SK-N-SH (cell line): ENCODE measurements at regions not wholly inside any gene's neighbourhood (a gene's known extent, or its start where the extent isn't known, plus 50 kb on each side); places are given as distances from the start of the nearest gene placed in this dataset.

Experiments
- CTCF ChIA-PET: fragments of 300-600, 350-600 bp; formaldehyde crosslinking; extraction: SDS; loops from one replicate; lab custom pipeline; 2021; lab: Yijun Ruan, JAX
- POLR2A ChIA-PET: fragments of 350-600 bp; sonication (Branson Sonifier 250); formaldehyde crosslinking; extraction: SDS; loops from one replicate; lab custom pipeline; 2020; ENCODE audit warnings: antibody characterized with exemption, inconsistent platforms; lab: Yijun Ruan, JAX
- DNase-seq: peaks from one replicate; pipeline ENCODE4 v3.0.0; 2012
- H2AFZ ChIP-seq: fragments of 200-600 bp; sonication (generic); 2 replicates; pipeline ENCODE4 v1.8.1; 2016; ENCODE audit warnings: antibody characterized with exemption, mild to moderate bottlenecking, low read depth
- H3F3A ChIP-seq: fragments of 200-600 bp; sonication (generic); replicated peaks from 2 replicates; pipeline ENCODE3; 2016; ENCODE audit warnings: antibody characterized with exemption, mild to moderate bottlenecking; ENCODE audit not compliant: insufficient read depth
- H3K27ac ChIP-seq, 2 experiments: fragments of 200-500 bp in 1 of 2; fragments of 200-600 bp in 1 of 2; sonication (Bioruptor generic) in 1 of 2; sonication (generic), shearing (Covaris generic) in 1 of 2; 2 replicates each; pipeline versions ENCODE4 v1.5.1 to v1.6.1; 2014 to 2016; ENCODE audit warnings: low read depth in 2 of 2, inconsistent platforms in 1 of 2, low read length in 1 of 2, mild to moderate bottlenecking in 1 of 2, mixed read lengths in 1 of 2
- H3K27me3 ChIP-seq: fragments of 200-600 bp; sonication (generic), shearing (Covaris generic); 2 replicates; pipeline ENCODE4 v1.6.1; 2016; ENCODE audit warnings: mixed run types; ENCODE audit not compliant: insufficient read depth
- H3K36me3 ChIP-seq, 2 experiments: fragments of 200-500 bp in 1 of 2; fragments of 200-600 bp in 1 of 2; sonication (Bioruptor generic) in 1 of 2; sonication (generic) in 1 of 2; replicated peaks in 1 of 2; 2 replicates each; pipeline versions ENCODE3 to v1.5.1; 2014 to 2016; ENCODE audit warnings: low read length in 1 of 2, mild to moderate bottlenecking in 1 of 2; ENCODE audit not compliant: insufficient read depth in 2 of 2, control insufficient read depth in 1 of 2
- H3K4me1 ChIP-seq, 2 experiments: fragments of 200-500 bp in 1 of 2; fragments of 200-600 bp in 1 of 2; sonication (Bioruptor generic) in 1 of 2; sonication (generic), shearing (Covaris generic) in 1 of 2; 2 replicates each; pipeline versions ENCODE4 v1.5.1 to v1.6.1; 2014 to 2016; ENCODE audit warnings: low read depth in 1 of 2, low read length in 1 of 2, mixed run types in 1 of 2; ENCODE audit not compliant: insufficient read depth in 2 of 2, control insufficient read depth in 1 of 2
- H3K4me2 ChIP-seq: fragments of 200-600 bp; sonication (generic), shearing (Covaris generic); 2 replicates; pipeline ENCODE4 v1.6.1; 2017; ENCODE audit warnings: mixed run types
- H3K4me3 ChIP-seq, 2 experiments: fragments of 200-500 bp in 1 of 2; fragments of 200-600 bp in 1 of 2; sonication (Bioruptor generic) in 1 of 2; sonication (generic), shearing (Covaris generic) in 1 of 2; 2 replicates each; pipeline versions ENCODE4 v1.5.1 to v1.8.1; 2014 to 2016; ENCODE audit warnings: low read depth in 2 of 2, inconsistent platforms in 1 of 2, low read length in 1 of 2, mild to moderate bottlenecking in 1 of 2, mixed read lengths in 1 of 2, moderate library complexity in 1 of 2
- H3K79me2 ChIP-seq: fragments of 200-600 bp; sonication (generic); 2 replicates; pipeline ENCODE4 v1.8.1; 2017; ENCODE audit warnings: mild to moderate bottlenecking; ENCODE audit not compliant: insufficient read depth
- H3K9ac ChIP-seq: fragments of 200-600 bp; sonication (generic); 2 replicates; pipeline ENCODE4 v1.6.1; 2017; ENCODE audit warnings: mixed run types
- H3K9me2 ChIP-seq: fragments of 200-600 bp; sonication (generic); 2 replicates; pipeline ENCODE4 v1.6.1; 2017; ENCODE audit warnings: mixed run types
- H3K9me3 ChIP-seq: fragments of 200-600 bp; sonication (generic); 2 replicates; pipeline ENCODE4 v1.6.1; 2017; ENCODE audit warnings: mixed run types, mild to moderate bottlenecking, moderate library complexity
- H4K20me1 ChIP-seq: fragments of 200-600 bp; sonication (generic); 2 replicates; pipeline ENCODE4 v1.6.1; 2017; ENCODE audit warnings: mild to moderate bottlenecking, mixed run types; ENCODE audit not compliant: insufficient read depth
- EP300 ChIP-seq, 2 experiments: IDR thresholded peaks; 2 replicates each; pipeline versions ENCODE4 v1.4.0 to v1.6.1; 2012; ENCODE audit warnings: borderline replicate concordance in 1 of 2, low read depth in 1 of 2, low read length in 1 of 2
- FOSL2 ChIP-seq: IDR thresholded peaks from 2 replicates; pipeline ENCODE4 v1.4.0; 2012; ENCODE audit warnings: low read depth, mild to moderate bottlenecking, moderate library complexity, borderline replicate concordance
- FOXM1 ChIP-seq: IDR thresholded peaks from 2 replicates; pipeline ENCODE4 v1.4.0; 2012; ENCODE audit warnings: low read depth, mild to moderate bottlenecking
- MXI1 ChIP-seq: IDR thresholded peaks from 2 replicates; pipeline ENCODE4 v1.6.1; 2012; ENCODE audit warnings: mild to moderate bottlenecking, low read depth, low read length, improper control_type of control experiment
- NFIC ChIP-seq: IDR thresholded peaks from 2 replicates; pipeline ENCODE4 v1.4.0; 2012; ENCODE audit warnings: borderline replicate concordance
- POLR2AphosphoS5 ChIP-seq: IDR thresholded peaks from 2 replicates; pipeline ENCODE4 v1.6.1; 2012; ENCODE audit warnings: low read depth, low read length
- SMC3 ChIP-seq: IDR thresholded peaks from 2 replicates; pipeline ENCODE4 v1.6.1; 2012; ENCODE audit warnings: low read depth, low read length, improper control_type of control experiment
- TCF12 ChIP-seq: IDR thresholded peaks from 2 replicates; pipeline ENCODE4 v1.4.0; 2012
- TEAD4 ChIP-seq: IDR thresholded peaks from 2 replicates; pipeline ENCODE4 v1.4.0; 2012; ENCODE audit warnings: mild to moderate bottlenecking, borderline replicate concordance; ENCODE audit not compliant: insufficient read depth
- YY1 ChIP-seq: IDR thresholded peaks from 2 replicates; pipeline ENCODE4 v1.4.0; 2012; ENCODE audit warnings: low read depth, mild to moderate bottlenecking
- WGBS: methylation state at CpG from one replicate; pipeline ENCODE4 v1.1.6; 2017; ENCODE audit warnings: low lambda C conversion rate; 5-methylcytosine and 5-hydroxymethylcytosine counted together
- TF ChIP-seq, protein P1 (sequence below): fragments of 150-350 bp; IDR thresholded peaks from 2 replicates; pipeline ENCODE4 v1.6.1; 2016; ENCODE audit warnings: mild to moderate bottlenecking, low read depth, low read length
- TF ChIP-seq, protein P2 (sequence below): IDR thresholded peaks from 2 replicates; pipeline ENCODE4 v1.6.1; 2012; ENCODE audit warnings: mild to moderate bottlenecking, low read depth, low read length, moderate library complexity
- TF ChIP-seq, protein P3 (sequence below): IDR thresholded peaks from 2 replicates; pipeline ENCODE4 v1.4.0; 2012; ENCODE audit warnings: low read depth, borderline replicate concordance

DNA sequence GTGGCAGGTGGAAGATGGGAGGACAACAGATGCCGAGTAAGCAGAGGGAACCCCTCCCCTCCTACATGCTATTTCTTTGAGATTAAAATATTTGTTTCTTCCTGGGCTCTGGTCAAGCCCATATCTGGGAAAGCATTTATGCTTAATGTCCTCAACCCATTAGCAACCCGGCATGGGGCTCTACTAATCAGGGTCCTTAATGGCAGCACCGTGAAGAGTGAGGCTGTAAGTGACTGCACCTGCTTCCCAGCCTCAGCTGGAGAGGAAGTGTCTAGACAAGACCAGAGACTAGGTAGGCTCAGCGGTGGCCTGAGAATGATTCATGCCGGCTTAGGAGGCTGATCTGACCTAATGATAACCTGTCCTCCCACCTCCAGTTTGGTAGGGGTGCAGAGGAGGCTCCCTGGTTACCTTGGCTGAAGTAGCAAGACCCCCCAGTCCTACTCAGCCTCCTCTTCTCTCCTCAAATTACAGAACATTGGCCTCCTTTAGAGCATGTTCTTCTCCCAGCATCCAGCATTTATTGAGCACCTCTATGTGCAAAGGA is 61.3 kb upstream of the HSPA9 start:
- Histone ChIP-seq H3K4me3 (no peak overlapping the region), H3K9me2 (no peaks in the 10 kb centered on the region), H3K9me3 (no peaks in the 10 kb centered on the region), H3K4me1 (peaks cover 0 to 12% of the 10 kb centered on the region in 2 experiments; a peak in 1 of 4 replicates), H3K79me2 (no peaks in the 10 kb centered on the region)
- TF ChIP-seq, protein P1, sequence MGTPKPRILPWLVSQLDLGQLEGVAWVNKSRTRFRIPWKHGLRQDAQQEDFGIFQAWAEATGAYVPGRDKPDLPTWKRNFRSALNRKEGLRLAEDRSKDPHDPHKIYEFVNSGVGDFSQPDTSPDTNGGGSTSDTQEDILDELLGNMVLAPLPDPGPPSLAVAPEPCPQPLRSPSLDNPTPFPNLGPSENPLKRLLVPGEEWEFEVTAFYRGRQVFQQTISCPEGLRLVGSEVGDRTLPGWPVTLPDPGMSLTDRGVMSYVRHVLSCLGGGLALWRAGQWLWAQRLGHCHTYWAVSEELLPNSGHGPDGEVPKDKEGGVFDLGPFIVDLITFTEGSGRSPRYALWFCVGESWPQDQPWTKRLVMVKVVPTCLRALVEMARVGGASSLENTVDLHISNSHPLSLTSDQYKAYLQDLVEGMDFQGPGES: no peak
- TF ChIP-seq, all 33 proteins: peak for 0
- Histone ChIP-seq H3F3A (no peaks in the 10 kb centered on the region), H3K27ac (no peak overlapping the region), H4K20me1 (no peaks in the 10 kb centered on the region), H3K9ac (no peak overlapping the region), H3K36me3 (no peaks in the 10 kb centered on the region), H3K27me3 (no peaks in the 10 kb centered on the region; the same call in 1 of the 2 replicates), H3K4me2 (no peak overlapping the region), H2AFZ (no peak overlapping the region)
- CTCF ChIA-PET: interaction anchor here (1.4 to 3.2 kb wide), 3 partner anchors 26 to 57 kb away, joined by 4 to 12 read pairs (median 8); no protein-coding TSS in a partner anchor
- no peak for DNase-seq
- WGBS: 75% methylated on average over 4 of the region's 5 CpGs
- POLR2A ChIA-PET: no interaction called here

DNA sequence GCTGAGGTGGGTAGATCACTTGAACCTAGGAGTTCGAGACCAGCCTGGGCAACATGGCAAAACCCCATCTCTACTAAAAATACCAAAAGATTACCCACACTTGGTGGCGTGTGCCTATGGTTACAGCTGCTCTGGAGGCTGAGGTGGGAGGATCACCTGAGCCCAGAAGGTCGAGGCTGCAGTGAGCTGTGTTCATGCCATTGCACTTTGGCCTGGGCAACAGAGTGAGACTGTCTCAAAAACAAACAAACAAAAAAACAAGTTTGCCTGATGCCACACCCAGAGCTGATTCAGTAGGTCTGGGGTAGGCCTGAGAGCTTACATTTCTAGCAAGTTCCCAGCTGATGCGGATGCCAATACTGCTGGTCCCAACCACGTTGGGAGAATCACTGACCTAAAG is 60.5 kb upstream of the HSPA9 start:
- CTCF ChIA-PET: interaction anchor here (1.1 to 3.2 kb wide), 3 partner anchors 25 to 190 kb away, joined by 3 to 12 read pairs (median 4); no protein-coding TSS in a partner anchor
- POLR2A ChIA-PET: no interaction called here
- H4K20me1 ChIP-seq: no peaks in the 10 kb centered on the region
- H3K9ac ChIP-seq: no peak overlapping the region
- no peaks in the 10 kb centered on the region for H3K9me2 ChIP-seq
- TF ChIP-seq MXI1: no peak
- TF ChIP-seq NFIC: no peak
- no peak for TF ChIP-seq TCF12
- TF ChIP-seq, protein P1: no peak
- no peak for TF ChIP-seq YY1
- TF ChIP-seq FOXM1: no peak
- TF ChIP-seq, protein P2, sequence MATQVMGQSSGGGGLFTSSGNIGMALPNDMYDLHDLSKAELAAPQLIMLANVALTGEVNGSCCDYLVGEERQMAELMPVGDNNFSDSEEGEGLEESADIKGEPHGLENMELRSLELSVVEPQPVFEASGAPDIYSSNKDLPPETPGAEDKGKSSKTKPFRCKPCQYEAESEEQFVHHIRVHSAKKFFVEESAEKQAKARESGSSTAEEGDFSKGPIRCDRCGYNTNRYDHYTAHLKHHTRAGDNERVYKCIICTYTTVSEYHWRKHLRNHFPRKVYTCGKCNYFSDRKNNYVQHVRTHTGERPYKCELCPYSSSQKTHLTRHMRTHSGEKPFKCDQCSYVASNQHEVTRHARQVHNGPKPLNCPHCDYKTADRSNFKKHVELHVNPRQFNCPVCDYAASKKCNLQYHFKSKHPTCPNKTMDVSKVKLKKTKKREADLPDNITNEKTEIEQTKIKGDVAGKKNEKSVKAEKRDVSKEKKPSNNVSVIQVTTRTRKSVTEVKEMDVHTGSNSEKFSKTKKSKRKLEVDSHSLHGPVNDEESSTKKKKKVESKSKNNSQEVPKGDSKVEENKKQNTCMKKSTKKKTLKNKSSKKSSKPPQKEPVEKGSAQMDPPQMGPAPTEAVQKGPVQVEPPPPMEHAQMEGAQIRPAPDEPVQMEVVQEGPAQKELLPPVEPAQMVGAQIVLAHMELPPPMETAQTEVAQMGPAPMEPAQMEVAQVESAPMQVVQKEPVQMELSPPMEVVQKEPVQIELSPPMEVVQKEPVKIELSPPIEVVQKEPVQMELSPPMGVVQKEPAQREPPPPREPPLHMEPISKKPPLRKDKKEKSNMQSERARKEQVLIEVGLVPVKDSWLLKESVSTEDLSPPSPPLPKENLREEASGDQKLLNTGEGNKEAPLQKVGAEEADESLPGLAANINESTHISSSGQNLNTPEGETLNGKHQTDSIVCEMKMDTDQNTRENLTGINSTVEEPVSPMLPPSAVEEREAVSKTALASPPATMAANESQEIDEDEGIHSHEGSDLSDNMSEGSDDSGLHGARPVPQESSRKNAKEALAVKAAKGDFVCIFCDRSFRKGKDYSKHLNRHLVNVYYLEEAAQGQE: no peak
- TF ChIP-seq TEAD4: no peak
- TF ChIP-seq EP300 (IDR thresholded peaks at IDR 0.05; ENCODE audit: borderline replicate concordance in 1 of 2, low read depth in 1 of 2, low read length in 1 of 2): no peak
- TF ChIP-seq SMC3: no peak
- TF ChIP-seq, protein P3, sequence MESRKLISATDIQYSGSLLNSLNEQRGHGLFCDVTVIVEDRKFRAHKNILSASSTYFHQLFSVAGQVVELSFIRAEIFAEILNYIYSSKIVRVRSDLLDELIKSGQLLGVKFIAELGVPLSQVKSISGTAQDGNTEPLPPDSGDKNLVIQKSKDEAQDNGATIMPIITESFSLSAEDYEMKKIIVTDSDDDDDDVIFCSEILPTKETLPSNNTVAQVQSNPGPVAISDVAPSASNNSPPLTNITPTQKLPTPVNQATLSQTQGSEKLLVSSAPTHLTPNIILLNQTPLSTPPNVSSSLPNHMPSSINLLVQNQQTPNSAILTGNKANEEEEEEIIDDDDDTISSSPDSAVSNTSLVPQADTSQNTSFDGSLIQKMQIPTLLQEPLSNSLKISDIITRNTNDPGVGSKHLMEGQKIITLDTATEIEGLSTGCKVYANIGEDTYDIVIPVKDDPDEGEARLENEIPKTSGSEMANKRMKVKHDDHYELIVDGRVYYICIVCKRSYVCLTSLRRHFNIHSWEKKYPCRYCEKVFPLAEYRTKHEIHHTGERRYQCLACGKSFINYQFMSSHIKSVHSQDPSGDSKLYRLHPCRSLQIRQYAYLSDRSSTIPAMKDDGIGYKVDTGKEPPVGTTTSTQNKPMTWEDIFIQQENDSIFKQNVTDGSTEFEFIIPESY: no peak
- TF ChIP-seq FOSL2: no peak
- no peak for TF ChIP-seq POLR2AphosphoS5
- no peak overlapping the region for H3K4me2 ChIP-seq
- H3K27me3 ChIP-seq: no peaks in the 10 kb centered on the region; the same call in 1 of the 2 replicates
- H2AFZ ChIP-seq: no peak overlapping the region
- H3K4me1 ChIP-seq: peaks cover 0 to 18% of the 10 kb centered on the region in 2 experiments; a peak in 1 of 4 replicates
- no peaks in the 10 kb centered on the region for H3F3A ChIP-seq
- no peaks in the 10 kb centered on the region for H3K79me2 ChIP-seq
- H3K9me3 ChIP-seq: no peaks in the 10 kb centered on the region
- WGBS: 72% methylated on average over 3 of the region's 5 CpGs
- no peak overlapping the region for H3K4me3 ChIP-seq
- no peak overlapping the region for H3K27ac ChIP-seq
- no peak for DNase-seq
- no peaks in the 10 kb centered on the region for H3K36me3 ChIP-seq
